ENCODE measurements at regions not wholly inside any gene's neighbourhood (a gene's known extent, or its start where the extent isn't known, plus 50 kb on each side); places are given as distances from the start of the nearest gene placed in this dataset.
"Not testable (repeated sequence)": the region's sequence is repeated elsewhere in the genome, so short reads cannot be mapped to it uniquely, and the experiment has no call there.

DNA sequence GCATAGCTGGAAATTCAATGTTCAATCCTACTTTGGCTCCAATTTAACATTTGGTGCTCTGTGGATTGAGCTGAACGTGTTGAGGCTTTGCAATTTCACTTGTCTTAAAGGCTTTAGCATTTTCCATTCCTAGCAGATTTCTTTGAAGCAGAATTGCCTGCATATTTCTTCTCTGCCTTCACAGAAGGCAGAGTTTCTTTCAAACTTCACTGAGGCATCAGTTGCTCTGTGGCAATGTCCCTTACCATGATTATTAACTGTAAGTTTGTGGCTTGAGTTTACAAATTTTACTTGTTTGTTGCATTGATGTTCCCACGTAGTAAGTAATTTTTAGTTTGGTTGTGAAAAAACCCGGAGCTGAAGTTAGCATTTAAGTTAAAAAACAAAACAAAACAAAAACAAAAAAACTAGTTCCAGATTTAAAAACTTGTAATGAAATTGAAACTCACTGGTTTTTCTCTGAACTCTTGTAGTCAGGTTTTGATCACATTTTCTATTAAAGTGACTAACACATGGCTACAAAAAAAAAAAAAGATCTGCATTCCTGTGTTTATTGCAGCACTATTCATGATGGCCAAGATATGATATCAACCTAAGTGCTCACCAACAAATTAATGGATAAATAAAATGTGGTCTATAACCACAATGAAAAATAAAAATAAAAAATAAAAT lies 55.2 kb upstream of the UXS1 start:
- not testable (repeated sequence) for DNase-seq

GRCh38 chr2:106248548-106249151 lies 54.5 kb upstream of the UXS1 start:
- peak; percentile 4 for DNase-seq
